ENCODE measurements at regions not wholly inside any gene's neighbourhood (a gene's known extent, or its start where the extent isn't known, plus 50 kb on each side); places are given as distances from the start of the nearest gene placed in this dataset.
"Not testable (repeated sequence)": the region's sequence is repeated elsewhere in the genome, so short reads cannot be mapped to it uniquely, and the experiment has no call there.

GRCh38 chr2:63716146-63716545 lies 125.5 kb upstream of the UGP2 start:
- H3K27ac Mint-ChIP-seq: no peak overlapping the region
- no peaks in the 10 kb centered on the region for H3K36me3 Mint-ChIP-seq
- H3K4me3 Mint-ChIP-seq: no peak overlapping the region
- peaks cover 4% of the 10 kb centered on the region for H3K27me3 Mint-ChIP-seq
- no peaks in the 10 kb centered on the region for H3K9me3 Mint-ChIP-seq
- no peaks in the 10 kb centered on the region for H3K4me1 Mint-ChIP-seq

GRCh38 chr2:63719052-63719451 lies 122.6 kb upstream of the UGP2 start:
- no peak overlapping the region for H3K4me3 Mint-ChIP-seq
- H3K4me1 Mint-ChIP-seq: no peaks in the 10 kb centered on the region
- H3K36me3 Mint-ChIP-seq: no peaks in the 10 kb centered on the region
- H3K27ac Mint-ChIP-seq: no peak overlapping the region
- peaks cover 2% of the 10 kb centered on the region for H3K27me3 Mint-ChIP-seq
- no peaks in the 10 kb centered on the region for H3K9me3 Mint-ChIP-seq

- H3K27ac Mint-ChIP-seq: no peak overlapping the region
- no peaks in the 10 kb centered on the region for H3K4me1 Mint-ChIP-seq
- H3K9me3 Mint-ChIP-seq: peaks cover 0 to 2% (median 0%) of the 10 kb centered on the region in 3 donors
- peaks cover 3% of the 10 kb centered on the region for H3K27me3 Mint-ChIP-seq
- H3K36me3 Mint-ChIP-seq: no peaks in the 10 kb centered on the region
- no peak overlapping the region for H3K4me3 Mint-ChIP-seq
Measured at GRCh38 chr2:63721082-63721424, 120.6 kb upstream of the UGP2 start.

GRCh38 chr2:63722284-63722683 lies 119.4 kb upstream of the UGP2 start:
- H3K27me3 Mint-ChIP-seq, H3K4me3 Mint-ChIP-seq, H3K36me3 Mint-ChIP-seq, H3K27ac Mint-ChIP-seq, H3K9me3 Mint-ChIP-seq, H3K4me1 Mint-ChIP-seq: not testable (repeated sequence)

- no peak overlapping the region for H3K27ac Mint-ChIP-seq
- peaks cover 5% of the 10 kb centered on the region for H3K27me3 Mint-ChIP-seq
- H3K9me3 Mint-ChIP-seq: peaks cover 0 to 2% (median 0%) of the 10 kb centered on the region in 3 donors
- no peaks in the 10 kb centered on the region for H3K36me3 Mint-ChIP-seq
- H3K4me3 Mint-ChIP-seq: no peak overlapping the region
- H3K4me1 Mint-ChIP-seq: no peaks in the 10 kb centered on the region
Measured at GRCh38 chr2:63723709-63724108, 118.0 kb upstream of the UGP2 start.

GRCh38 chr2:63725212-63725611 lies 116.5 kb upstream of the UGP2 start:
- H3K27ac Mint-ChIP-seq, H3K9me3 Mint-ChIP-seq, H3K4me1 Mint-ChIP-seq, H3K36me3 Mint-ChIP-seq, H3K27me3 Mint-ChIP-seq, H3K4me3 Mint-ChIP-seq: not testable (repeated sequence)

GRCh38 chr2:63729362-63729761 lies 112.3 kb upstream of the UGP2 start:
- peaks cover 0 to 2% (median 0%) of the 10 kb centered on the region in 3 donors for H3K9me3 Mint-ChIP-seq
- no peak overlapping the region for H3K4me3 Mint-ChIP-seq
- no peaks in the 10 kb centered on the region for H3K4me1 Mint-ChIP-seq
- H3K27me3 Mint-ChIP-seq: peaks cover 10% of the 10 kb centered on the region
- peaks cover 2% of the 10 kb centered on the region for H3K36me3 Mint-ChIP-seq
- H3K27ac Mint-ChIP-seq: no peak overlapping the region

- peaks cover 2% of the 10 kb centered on the region for H3K36me3 Mint-ChIP-seq
- H3K9me3 Mint-ChIP-seq: peaks cover 0 to 2% (median 0%) of the 10 kb centered on the region in 3 donors
- peaks cover 10% of the 10 kb centered on the region for H3K27me3 Mint-ChIP-seq
- no peak overlapping the region for H3K4me3 Mint-ChIP-seq
- H3K27ac Mint-ChIP-seq: no peak overlapping the region
- no peaks in the 10 kb centered on the region for H3K4me1 Mint-ChIP-seq
Measured at GRCh38 chr2:63729831-63730230, 111.9 kb upstream of the UGP2 start.

- Mint-ChIP-seq H3K4me3 (no peak overlapping the region), H3K4me1 (no peaks in the 10 kb centered on the region), H3K9me3 (no peaks in the 10 kb centered on the region), H3K27me3 (peaks cover 5% of the 10 kb centered on the region), H3K36me3 (peaks cover 2% of the 10 kb centered on the region), H3K27ac (no peak overlapping the region)
Measured at GRCh38 chr2:63734510-63734909, 107.2 kb upstream of the UGP2 start.

- Mint-ChIP-seq H3K27ac (no peak overlapping the region), H3K9me3 (peaks cover 0 to 2% (median 0%) of the 10 kb centered on the region in 3 donors), H3K4me3 (no peak overlapping the region), H3K36me3 (peaks cover 2% of the 10 kb centered on the region), H3K27me3 (peaks cover 2% of the 10 kb centered on the region), H3K4me1 (no peaks in the 10 kb centered on the region)
Measured at GRCh38 chr2:63735263-63735662, 106.4 kb upstream of the UGP2 start.

GRCh38 chr2:63735931-63736330 lies 105.8 kb upstream of the UGP2 start:
- no peak overlapping the region for H3K27ac Mint-ChIP-seq

GRCh38 chr2:63736354-63736753 lies 105.3 kb upstream of the UGP2 start:
- Mint-ChIP-seq H3K4me1 (no peaks in the 10 kb centered on the region), H3K36me3 (peaks cover 2% of the 10 kb centered on the region), H3K9me3 (peaks cover 0 to 2% (median 0%) of the 10 kb centered on the region in 3 donors), H3K27me3 (peaks cover 2% of the 10 kb centered on the region), H3K27ac (no peak overlapping the region), H3K4me3 (no peak overlapping the region)

More at GRCh38 chr2:63735931-63736330, 105.8 kb upstream of the UGP2 start:
- Mint-ChIP-seq H3K9me3 (peaks cover 0 to 2% (median 0%) of the 10 kb centered on the region in 3 donors), H3K27me3 (peaks cover 2% of the 10 kb centered on the region), H3K4me3 (no peak overlapping the region), H3K4me1 (no peaks in the 10 kb centered on the region), H3K36me3 (peaks cover 2% of the 10 kb centered on the region)

- no peak overlapping the region for H3K4me3 Mint-ChIP-seq
- peaks cover 0 to 2% (median 0%) of the 10 kb centered on the region in 3 donors for H3K9me3 Mint-ChIP-seq
- peaks cover 2% of the 10 kb centered on the region for H3K27me3 Mint-ChIP-seq
- H3K4me1 Mint-ChIP-seq: no peaks in the 10 kb centered on the region
- no peak overlapping the region for H3K27ac Mint-ChIP-seq
- H3K36me3 Mint-ChIP-seq: peaks cover 2% of the 10 kb centered on the region
Measured at GRCh38 chr2:63737081-63737751, 104.5 kb upstream of the UGP2 start.

GRCh38 chr2:63738019-63738418 lies 103.7 kb upstream of the UGP2 start:
- Mint-ChIP-seq H3K9me3 (peaks cover 0 to 2% (median 0%) of the 10 kb centered on the region in 3 donors), H3K36me3 (no peaks in the 10 kb centered on the region), H3K27me3 (no peaks in the 10 kb centered on the region), H3K4me1 (no peaks in the 10 kb centered on the region), H3K27ac (no peak overlapping the region), H3K4me3 (no peak overlapping the region)

- H3K4me1 Mint-ChIP-seq, H3K27me3 Mint-ChIP-seq, H3K4me3 Mint-ChIP-seq, H3K9me3 Mint-ChIP-seq, H3K36me3 Mint-ChIP-seq, H3K27ac Mint-ChIP-seq: not testable (repeated sequence)
Measured at GRCh38 chr2:63739180-63739579, 102.5 kb upstream of the UGP2 start.

GRCh38 chr2:63740020-63740419 lies 101.7 kb upstream of the UGP2 start:
- no peaks in the 10 kb centered on the region for H3K4me1 Mint-ChIP-seq
- H3K27ac Mint-ChIP-seq: no peak overlapping the region
- H3K36me3 Mint-ChIP-seq: no peaks in the 10 kb centered on the region
- H3K4me3 Mint-ChIP-seq: no peak overlapping the region
- peaks cover 0 to 2% (median 0%) of the 10 kb centered on the region in 3 donors for H3K9me3 Mint-ChIP-seq
- H3K27me3 Mint-ChIP-seq: no peaks in the 10 kb centered on the region

All from IgD-negative memory B cell (primary cell).